ENCODE measurements at regions not wholly inside any gene's neighbourhood (a gene's known extent, or its start where the extent isn't known, plus 50 kb on each side); places are given as distances from the start of the nearest gene placed in this dataset.
A peak's percentile ranks its signal among the peaks of the same experiment; 100 is the strongest.

DNA sequence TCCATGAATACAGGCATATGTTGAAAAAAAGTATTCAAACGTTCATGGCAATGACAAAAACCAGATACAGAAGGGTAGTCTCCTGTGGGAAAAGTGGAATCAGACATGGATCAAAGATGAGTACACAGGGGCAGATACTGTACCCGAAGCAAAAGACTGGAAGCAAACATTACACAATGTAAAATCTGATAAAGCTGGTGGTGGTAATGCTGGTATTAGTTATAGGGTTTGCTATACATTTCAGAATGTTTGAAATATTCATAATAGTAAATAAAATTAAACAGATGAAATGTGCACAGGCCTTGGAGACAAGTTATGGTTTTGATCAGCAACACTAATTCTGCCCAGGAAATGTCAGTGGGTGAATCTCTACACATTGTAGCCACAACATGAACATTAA is 607.6 kb downstream of the SOX6 start (continued):
- TF ChIP-seq ZNF462 (CRISPR knock-in tag; IDR thresholded peaks at IDR 0.05): no peak
- TF ChIP-seq NANOG (IDR thresholded peaks at IDR 0.05; ENCODE audit: borderline replicate concordance): no peak
- TF ChIP-seq CREB1 (CRISPR knock-in tag; IDR thresholded peaks at IDR 0.05; ENCODE audit: low read depth): no peak

- TF ChIP-seq ETS1 (IDR thresholded peaks at IDR 0.05) (no peak), EZH2phosphoT487 (IDR thresholded peaks at IDR 0.05; ENCODE audit: unreplicated experiment) (no peak), JUNB (IDR thresholded peaks at IDR 0.05; ENCODE audit: unreplicated experiment) (no peak), EZH2 (IDR thresholded peaks at IDR 0.05; ENCODE audit: low read depth, unreplicated experiment) (no peak), STAT1 (IDR thresholded peaks at IDR 0.05; ENCODE audit: unreplicated experiment) (no peak), REST (IDR thresholded peaks at IDR 0.05; ENCODE audit: unreplicated experiment) (no peak)
- Mint-ChIP-seq H3K4me3 (no peak overlapping the region), H3K9me3 (no peaks in the 10 kb centered on the region; the same call in 2 of the 3 replicates), H3K4me1 (0 out of 3 replicates have a peak, but pooled peaks cover 2% of the 10 kb centered on the region), H3K27me3 (ENCODE audit: insufficient read depth, low read depth, poor library complexity) (no peaks in the 10 kb centered on the region), H3K36me3 (ENCODE audit: low read depth) (no peaks in the 10 kb centered on the region), H3K27ac (no peak overlapping the region)
- Histone ChIP-seq H3K4me2 (no peak overlapping the region), H3K27ac (ENCODE audit: low read depth) (no peak overlapping the region), H3K79me2 (replicated peaks; ENCODE audit: insufficient read depth) (no peaks in the 10 kb centered on the region), H2AFZ (peak overlapping the region; percentile 52; the same call in 1 of the 2 replicates), H3K4me1 (ENCODE audit: insufficient read depth) (no peaks in the 10 kb centered on the region), H3K27me3 (ENCODE audit: insufficient read depth) (no peaks in the 10 kb centered on the region), H3K36me3 (ENCODE audit: insufficient read depth) (no peaks in the 10 kb centered on the region), H3F3A (replicated peaks; ENCODE audit: low read depth) (no peaks in the 10 kb centered on the region), H4K20me1 (replicated peaks; ENCODE audit: insufficient read depth) (no peaks in the 10 kb centered on the region), H3K4me3 (no peak overlapping the region), H3K9me2 (ENCODE audit: insufficient read depth) (no peaks in the 10 kb centered on the region)
- no peak for ATAC-seq
- no peak for DNase-seq (ENCODE audit: low spot score)
These were observed 605.6 kb downstream of the SOX6 start for GRCh38 chr11:15750535-15751308.
